Effector memory CD8-positive, alpha-beta T cell (primary cell): ENCODE measurements at regions not wholly inside any gene's neighbourhood (a gene's known extent, or its start where the extent isn't known, plus 50 kb on each side); places are given as distances from the start of the nearest gene placed in this dataset.

ENCODE experiments used
- ATAC-seq: fragments of 150-1000 bp; cut with Tn5 transposase; replicated peaks from 2 replicates; pipeline ENCODE4 v1.10.0; 2021; ENCODE audit warnings: mild to moderate bottlenecking, moderate library complexity
- DNase-seq, 3 experiments: peaks; one replicate each; pipeline ENCODE4 v3.0.0; 2021
- H3K27ac Mint-ChIP-seq, 2 donors: one replicate each; pipeline ENCODE4 v1.8.0; 2022; ENCODE audit warnings: mild to moderate bottlenecking in 2 of 2, mixed read lengths in 2 of 2, moderate library complexity in 2 of 2
- H3K27me3 Mint-ChIP-seq, 2 donors: one replicate each; pipeline ENCODE4 v1.8.0; 2022; ENCODE audit warnings: mixed read lengths in 2 of 2
- H3K36me3 Mint-ChIP-seq: one replicate; pipeline ENCODE4 v1.8.0; 2022; ENCODE audit warnings: mild to moderate bottlenecking, moderate library complexity, mixed read lengths; ENCODE audit not compliant: insufficient read depth
- H3K4me1 Mint-ChIP-seq, 2 donors: one replicate each; pipeline ENCODE4 v1.8.0; 2022; ENCODE audit warnings: low read depth in 2 of 2, mixed read lengths in 2 of 2
- H3K4me3 Mint-ChIP-seq, 2 donors: one replicate each; pipeline ENCODE4 v1.8.0; 2022; ENCODE audit warnings: mild to moderate bottlenecking in 2 of 2, mixed read lengths in 2 of 2, moderate library complexity in 2 of 2
- H3K9me3 Mint-ChIP-seq, 2 donors: one replicate each; pipeline ENCODE4 v1.8.0; 2022; ENCODE audit warnings: mixed read lengths in 2 of 2

GRCh38 chr13:88857256-88857655, 1186.1 kb downstream of the SLITRK5 start:
- no peaks in the 10 kb centered on the region for H3K4me1 Mint-ChIP-seq
- ATAC-seq (no peak), DNase-seq (no peak)
- peaks cover 0 to 3% of the 10 kb centered on the region in 2 donors for H3K9me3 Mint-ChIP-seq
- no peak overlapping the region for H3K4me3 Mint-ChIP-seq
- no peak overlapping the region for H3K27ac Mint-ChIP-seq
- H3K36me3 Mint-ChIP-seq = no peaks in the 10 kb centered on the region
- no peaks in the 10 kb centered on the region for H3K27me3 Mint-ChIP-seq

DNA sequence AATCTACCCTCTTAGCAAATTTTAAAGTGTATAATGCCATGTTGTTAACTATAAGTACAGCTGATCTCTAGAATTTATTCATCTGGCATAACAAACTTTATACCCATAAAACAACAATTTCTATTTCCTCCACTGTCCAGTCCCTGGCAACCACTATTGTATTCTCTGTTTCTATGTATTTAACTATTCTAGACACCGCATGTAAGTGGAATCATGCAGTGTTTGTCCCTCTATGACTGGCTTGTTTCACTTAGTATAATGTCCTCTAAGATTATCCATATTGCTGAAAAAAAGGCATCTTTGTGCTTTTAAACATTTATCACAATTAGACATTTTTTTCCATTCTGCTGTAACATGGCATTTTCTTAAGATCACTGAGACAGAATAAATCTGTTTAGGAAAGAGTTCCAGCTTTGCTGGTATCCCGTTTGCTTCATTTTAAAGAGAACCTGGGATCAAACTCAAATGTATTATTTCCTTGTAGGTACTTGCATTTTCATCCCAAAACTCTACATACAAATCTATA, 1191.0 kb downstream of the SLITRK5 start:
- DNase-seq (no peak), ATAC-seq (no peak)
- H3K27me3 Mint-ChIP-seq = no peaks in the 10 kb centered on the region
- H3K4me1 Mint-ChIP-seq = no peaks in the 10 kb centered on the region
- peaks cover 2 to 7% of the 10 kb centered on the region in 2 donors for H3K9me3 Mint-ChIP-seq
- H3K4me3 Mint-ChIP-seq = no peak overlapping the region
- H3K27ac Mint-ChIP-seq = no peak overlapping the region
- H3K36me3 Mint-ChIP-seq = no peaks in the 10 kb centered on the region

- ATAC-seq = no peak
- no peak overlapping the region for H3K4me3 Mint-ChIP-seq
- H3K4me1 Mint-ChIP-seq = no peaks in the 10 kb centered on the region
Measured at GRCh38 chr13:88863116-88863515, 1191.9 kb downstream of the SLITRK5 start.

DNA sequence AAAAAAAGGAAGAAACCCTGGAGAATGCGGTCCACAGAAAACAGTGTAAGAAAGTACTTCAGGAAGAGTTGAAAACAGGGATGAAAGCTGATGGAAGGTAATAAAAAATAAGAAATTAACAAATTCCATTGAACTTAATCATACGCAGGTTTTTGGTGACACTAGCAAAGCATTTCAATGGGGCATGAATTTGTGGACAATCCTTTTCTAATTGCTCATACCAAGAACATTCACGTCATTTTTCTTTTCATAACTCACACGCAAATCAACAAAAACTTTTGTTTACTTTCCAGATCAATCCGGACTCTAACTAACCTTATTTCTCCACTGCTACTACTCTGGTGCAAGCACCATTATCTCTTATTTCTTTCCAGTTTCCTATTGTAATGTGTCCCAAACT, 1195.0 kb downstream of the SLITRK5 start:
- no peak for ATAC-seq
- Mint-ChIP-seq H3K4me1 (no peaks in the 10 kb centered on the region), H3K27me3 (no peaks in the 10 kb centered on the region), H3K9me3 (peaks cover 2 to 7% of the 10 kb centered on the region in 2 donors), H3K27ac (no peak overlapping the region), H3K4me3 (no peak overlapping the region), H3K36me3 (no peaks in the 10 kb centered on the region)
- no peak for DNase-seq

More at GRCh38 chr13:88863116-88863515, 1191.9 kb downstream of the SLITRK5 start:
- Mint-ChIP-seq H3K36me3 (no peaks in the 10 kb centered on the region), H3K27ac (no peak overlapping the region), H3K27me3 (no peaks in the 10 kb centered on the region), H3K9me3 (peaks cover 2 to 7% of the 10 kb centered on the region in 2 donors)
- DNase-seq = no peak

DNA sequence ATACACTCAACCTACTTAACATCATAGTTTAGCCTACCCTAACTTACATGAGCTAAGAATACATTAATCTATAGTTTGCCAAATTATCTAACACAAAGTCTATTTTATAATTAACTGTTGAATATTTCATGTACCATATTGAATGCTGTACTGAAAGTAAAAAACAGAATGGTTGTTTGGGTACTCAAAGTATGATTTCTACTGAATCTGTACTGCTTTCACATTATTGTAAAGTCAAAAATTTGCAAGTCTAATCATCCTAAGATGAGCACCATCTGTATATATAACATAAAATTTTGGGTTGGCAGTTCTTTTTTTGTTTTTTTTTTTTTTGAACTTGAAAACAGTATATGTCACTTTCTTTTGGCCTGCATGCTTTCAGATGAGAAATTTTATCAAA, 1212.6 kb downstream of the SLITRK5 start:
- Mint-ChIP-seq H3K36me3 (no peaks in the 10 kb centered on the region), H3K9me3 (peaks cover 2 to 8% of the 10 kb centered on the region in 2 donors)
- no peak for DNase-seq

GRCh38 chr13:88887045-88887662, 1216.0 kb downstream of the SLITRK5 start:
- no peak for DNase-seq
- no peak for ATAC-seq
- Mint-ChIP-seq H3K4me1 (no peaks in the 10 kb centered on the region), H3K27me3 (no peaks in the 10 kb centered on the region), H3K9me3 (peaks cover 0 to 4% of the 10 kb centered on the region in 2 donors), H3K36me3 (no peaks in the 10 kb centered on the region), H3K27ac (no peak overlapping the region), H3K4me3 (no peak overlapping the region)

More for the DNA sequence above, 1212.6 kb downstream of the SLITRK5 start:
- H3K4me1 Mint-ChIP-seq = no peaks in the 10 kb centered on the region
- no peak overlapping the region for H3K4me3 Mint-ChIP-seq
- H3K27me3 Mint-ChIP-seq = no peaks in the 10 kb centered on the region
- no peak overlapping the region for H3K27ac Mint-ChIP-seq
- no peak for ATAC-seq

- H3K27ac Mint-ChIP-seq = no peak overlapping the region
- ATAC-seq (no peak), DNase-seq (no peak)
- no peaks in the 10 kb centered on the region for H3K4me1 Mint-ChIP-seq
- peaks cover 0 to 2% of the 10 kb centered on the region in 2 donors for H3K9me3 Mint-ChIP-seq
- no peak overlapping the region for H3K4me3 Mint-ChIP-seq
- H3K27me3 Mint-ChIP-seq = no peaks in the 10 kb centered on the region
- no peaks in the 10 kb centered on the region for H3K36me3 Mint-ChIP-seq
Measured at GRCh38 chr13:88895261-88895941, 1224.2 kb downstream of the SLITRK5 start.

DNA sequence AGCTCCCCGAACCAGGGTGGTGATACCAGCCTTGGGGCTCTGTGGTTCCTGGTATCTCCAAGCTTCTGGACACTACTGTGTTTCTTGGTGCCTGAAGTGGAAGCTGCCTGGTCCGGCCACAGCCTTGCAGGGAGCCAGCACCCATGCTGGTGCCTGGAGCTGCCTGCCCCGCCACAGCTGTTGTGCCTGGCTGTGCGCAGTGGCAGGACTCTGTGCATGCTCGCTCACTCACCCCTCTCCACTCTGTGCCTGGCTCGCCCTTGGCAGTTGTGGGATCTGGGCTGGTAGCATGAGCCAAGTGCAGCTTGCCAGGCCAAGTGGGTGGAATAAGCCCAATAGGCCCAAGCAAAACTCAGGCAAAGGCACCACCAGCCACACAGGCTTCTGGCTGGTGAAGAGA, 1225.3 kb downstream of the SLITRK5 start:
- DNase-seq (no peak), ATAC-seq (no peak)
- H3K36me3 Mint-ChIP-seq = no peaks in the 10 kb centered on the region
- no peaks in the 10 kb centered on the region for H3K4me1 Mint-ChIP-seq
- H3K27me3 Mint-ChIP-seq = no peaks in the 10 kb centered on the region
- no peak overlapping the region for H3K4me3 Mint-ChIP-seq
- H3K9me3 Mint-ChIP-seq = peaks cover 0 to 2% of the 10 kb centered on the region in 2 donors
- no peak overlapping the region for H3K27ac Mint-ChIP-seq

DNA sequence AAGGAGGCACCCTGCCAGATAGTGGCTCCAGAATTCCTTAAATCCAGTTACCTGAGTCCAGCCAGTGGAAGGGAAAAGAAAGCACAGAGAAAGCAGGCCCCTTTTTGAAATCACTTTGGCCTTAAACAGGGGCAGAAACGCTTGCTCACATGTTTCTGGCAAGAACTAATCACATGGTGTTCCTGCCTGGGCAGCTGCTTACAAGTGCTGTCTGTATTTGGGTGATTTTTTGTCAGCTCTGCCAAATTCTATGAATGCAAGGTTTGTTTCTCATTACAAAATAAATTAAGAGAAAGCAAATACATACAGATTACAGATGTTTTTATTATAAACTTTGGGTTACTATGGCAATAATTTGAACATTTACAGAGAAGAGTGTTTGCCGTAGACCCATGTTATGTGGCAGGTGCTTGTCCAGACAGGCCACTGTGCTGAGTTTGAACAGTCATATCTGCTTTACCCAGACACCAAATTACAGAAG, 1237.8 kb downstream of the SLITRK5 start:
- H3K4me3 Mint-ChIP-seq = no peak overlapping the region
- DNase-seq = no peak
- no peak overlapping the region for H3K27ac Mint-ChIP-seq
- H3K4me1 Mint-ChIP-seq = no peaks in the 10 kb centered on the region
- ATAC-seq = no peak
- no peaks in the 10 kb centered on the region for H3K27me3 Mint-ChIP-seq
- H3K9me3 Mint-ChIP-seq = peaks cover 3 to 6% of the 10 kb centered on the region in 2 donors
- H3K36me3 Mint-ChIP-seq = no peaks in the 10 kb centered on the region

DNA sequence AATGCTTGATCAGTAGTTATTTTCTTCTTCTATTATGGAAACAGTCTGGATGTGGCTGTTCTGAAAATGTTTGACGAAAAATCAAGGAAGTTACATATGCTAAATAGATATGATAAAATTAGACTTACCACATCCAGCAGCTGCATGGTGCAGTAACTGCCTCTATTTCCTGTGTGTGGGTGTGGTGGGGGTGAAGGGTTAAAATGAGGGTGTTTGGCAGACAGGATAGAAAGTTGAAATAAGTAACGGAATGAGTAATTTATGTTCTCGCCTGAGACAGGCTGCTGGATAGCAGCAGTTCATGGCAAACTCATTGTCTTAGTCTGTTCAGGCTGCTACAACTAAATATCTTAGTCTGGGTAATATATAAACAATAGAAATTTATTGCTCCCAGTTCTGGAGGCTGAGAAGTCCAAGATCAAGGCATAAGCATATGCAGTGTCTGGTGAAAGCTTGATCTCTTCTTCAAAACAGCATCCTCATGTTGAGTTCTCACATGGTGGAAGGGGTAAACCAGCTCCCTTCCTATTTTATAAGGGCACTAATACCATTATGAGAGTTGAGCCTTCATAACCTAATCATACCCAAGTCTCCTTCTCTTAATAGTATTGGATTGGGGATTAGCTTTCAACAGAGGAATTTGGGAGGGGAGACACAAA, 1248.9 kb downstream of the SLITRK5 start:
- ATAC-seq = peak; percentile 58
- no peak overlapping the region for H3K4me3 Mint-ChIP-seq
- H3K36me3 Mint-ChIP-seq = no peaks in the 10 kb centered on the region
- H3K27me3 Mint-ChIP-seq = no peaks in the 10 kb centered on the region
- peaks cover 3 to 13% of the 10 kb centered on the region in 2 donors for H3K9me3 Mint-ChIP-seq
- no peak overlapping the region for H3K27ac Mint-ChIP-seq
- peaks cover 0 to 3% of the 10 kb centered on the region in 2 donors for H3K4me1 Mint-ChIP-seq
- no peak for DNase-seq

DNA sequence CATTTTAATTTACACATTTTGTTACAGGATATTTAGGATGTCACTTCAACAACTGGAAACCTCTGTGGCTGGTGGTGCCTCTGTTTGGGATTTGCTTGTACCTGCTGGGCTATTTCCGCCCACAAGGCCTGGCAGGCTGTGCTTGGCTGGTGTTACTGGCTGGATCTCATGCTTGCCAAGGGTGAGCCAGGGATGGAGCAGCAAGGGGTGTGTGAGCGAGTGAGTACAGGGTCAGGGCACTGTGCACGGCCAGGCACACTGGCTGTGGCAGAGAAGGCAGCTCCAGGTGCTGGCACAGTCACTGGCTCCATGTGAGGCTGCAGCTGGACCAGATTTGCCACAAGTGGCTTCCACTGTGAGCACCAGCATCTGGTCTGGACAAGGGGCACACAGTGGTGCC, 1254.8 kb downstream of the SLITRK5 start:
- Mint-ChIP-seq H3K36me3 (no peaks in the 10 kb centered on the region), H3K4me3 (no peak overlapping the region), H3K27me3 (no peaks in the 10 kb centered on the region), H3K27ac (no peak overlapping the region), H3K4me1 (no peaks in the 10 kb centered on the region), H3K9me3 (no peaks in the 10 kb centered on the region)
- no peak for DNase-seq
- no peak for ATAC-seq

DNA sequence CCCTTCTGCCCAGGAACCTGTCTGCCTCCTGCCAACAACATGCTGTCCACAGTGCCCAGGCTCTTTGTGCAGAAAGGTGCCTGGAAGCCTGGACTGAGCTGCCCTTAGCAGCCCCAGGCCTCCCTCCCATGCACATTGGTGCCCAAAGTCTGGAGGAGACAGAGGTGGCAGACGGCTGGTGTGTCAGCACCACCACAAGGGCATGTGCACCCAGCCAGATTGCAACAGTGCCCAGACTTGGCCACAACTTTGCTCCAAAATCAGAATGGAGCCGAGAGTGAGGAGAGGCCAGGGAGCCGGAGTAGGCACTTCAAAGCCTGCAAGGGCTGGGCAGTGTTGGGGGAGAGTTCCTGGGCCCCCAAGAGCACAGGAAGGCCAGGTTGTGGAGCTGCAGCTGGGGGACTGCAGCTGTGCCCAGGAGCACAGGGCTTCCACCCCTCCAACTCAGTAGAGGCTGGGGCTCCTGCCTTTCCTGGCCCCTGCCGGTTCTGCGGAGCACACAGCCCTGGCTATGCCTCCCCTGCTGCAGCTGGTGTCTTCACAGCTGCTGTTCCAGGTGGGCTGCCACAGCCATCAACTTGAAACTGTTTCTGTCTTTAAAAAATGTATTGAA, 1255.8 kb downstream of the SLITRK5 start:
- no peaks in the 10 kb centered on the region for H3K9me3 Mint-ChIP-seq
- H3K4me1 Mint-ChIP-seq = no peaks in the 10 kb centered on the region
- H3K4me3 Mint-ChIP-seq = no peak overlapping the region
- ATAC-seq (no peak), DNase-seq (no peak)
- no peaks in the 10 kb centered on the region for H3K27me3 Mint-ChIP-seq
- no peak overlapping the region for H3K27ac Mint-ChIP-seq
- H3K36me3 Mint-ChIP-seq = no peaks in the 10 kb centered on the region

GRCh38 chr13:88932950-88933349, 1261.8 kb downstream of the SLITRK5 start:
- Mint-ChIP-seq H3K36me3 (no peaks in the 10 kb centered on the region), H3K4me1 (peaks cover 0 to 2% of the 10 kb centered on the region in 2 donors), H3K4me3 (no peak overlapping the region), H3K9me3 (peaks cover 0 to 5% of the 10 kb centered on the region in 2 donors), H3K27me3 (no peaks in the 10 kb centered on the region), H3K27ac (no peak overlapping the region)
- DNase-seq (no peak), ATAC-seq (no peak)
